NCI-H2081 (cell line): ENCODE measurements at regions not wholly inside any gene's neighbourhood (a gene's known extent, or its start where the extent isn't known, plus 50 kb on each side); places are given as distances from the start of the nearest gene placed in this dataset.

Source experiments
- DNase-seq, 2 experiments: peaks; one replicate each; lab custom pipeline; 2025; lab: John Stamatoyannopoulos, UW

GRCh38 chr5:112626715-112627114, 111.0 kb upstream of the APC start:
- DNase-seq: no peak

- DNase-seq: no peak
Observed at GRCh38 chr5:112628214-112628980, 109.3 kb upstream of the APC start.

GRCh38 chr5:112630246-112631009, 107.3 kb upstream of the APC start:
- no peak for DNase-seq

GRCh38 chr5:112634166-112634565, 103.5 kb upstream of the APC start:
- no peak for DNase-seq

- DNase-seq: no peak
Observed at GRCh38 chr5:112634796-112635195, 102.9 kb upstream of the APC start.

- no peak for DNase-seq
Observed at GRCh38 chr5:112635276-112635675, 102.4 kb upstream of the APC start.

- DNase-seq: no peak
Observed at GRCh38 chr5:112635771-112636731, 101.6 kb upstream of the APC start.

- no peak for DNase-seq
Observed at GRCh38 chr5:112636751-112637150, 100.9 kb upstream of the APC start.

GRCh38 chr5:112637343-112637742, 100.3 kb upstream of the APC start:
- no peak for DNase-seq

- DNase-seq: no peak
Observed at GRCh38 chr5:112640546-112640945, 97.1 kb upstream of the APC start.

- no peak for DNase-seq
Observed at GRCh38 chr5:112641515-112642110, 96.1 kb upstream of the APC start.

GRCh38 chr5:112642885-112643284, 94.8 kb upstream of the APC start:
- DNase-seq: no peak

GRCh38 chr5:112643339-112643971, 94.2 kb upstream of the APC start:
- DNase-seq: no peak

- no peak for DNase-seq
Observed at GRCh38 chr5:112646139-112646936, 91.3 kb upstream of the APC start.

GRCh38 chr5:112647428-112647827, 90.3 kb upstream of the APC start:
- DNase-seq: no peak

- DNase-seq: no peak
Observed at GRCh38 chr5:112648264-112648663, 89.4 kb upstream of the APC start.

- DNase-seq: no peak
Observed at GRCh38 chr5:112649882-112650281, 87.8 kb upstream of the APC start.

GRCh38 chr5:112653638-112654205, 84.0 kb upstream of the APC start:
- DNase-seq: no peak

GRCh38 chr5:112655513-112655912, 82.2 kb upstream of the APC start:
- DNase-seq: no peak

GRCh38 chr5:112656451-112656850, 81.2 kb upstream of the APC start:
- no peak for DNase-seq
